HG02763 (cell line): ENCODE measurements at regions not wholly inside any gene's neighbourhood (a gene's known extent, or its start where the extent isn't known, plus 50 kb on each side); places are given as distances from the start of the nearest gene placed in this dataset.
"Not testable (repeated sequence)": the region's sequence is repeated elsewhere in the genome, so short reads cannot be mapped to it uniquely, and the experiment has no call there.

Experiments used
- ATAC-seq: cut with Tn5 transposase; IDR thresholded peaks from one replicate; pipeline ENCODE4 v1.9.1; 2021; ENCODE audit warnings: mild to moderate bottlenecking, moderate library complexity; ENCODE audit not compliant: unreplicated experiment

DNA sequence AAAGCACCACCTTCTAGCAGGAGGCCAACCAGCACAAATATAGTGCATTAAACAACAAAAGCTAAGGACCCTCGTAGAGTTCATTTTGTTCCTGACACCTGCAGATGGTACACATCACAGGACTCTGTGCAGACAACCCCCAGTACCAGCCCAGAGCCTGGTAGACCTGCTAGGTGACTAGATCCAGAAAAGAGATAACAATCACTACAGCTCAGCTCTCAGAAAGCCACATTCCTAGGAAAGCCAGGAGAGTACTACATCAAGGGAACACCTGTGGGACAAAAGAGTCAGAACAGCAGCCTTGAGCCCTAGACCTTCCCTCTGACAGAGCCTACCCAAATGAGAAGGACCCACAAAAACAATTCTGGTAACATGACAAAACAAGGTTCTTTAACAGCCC is 344.7 kb upstream of the PTBP2 start:
- ATAC-seq: no peak

DNA sequence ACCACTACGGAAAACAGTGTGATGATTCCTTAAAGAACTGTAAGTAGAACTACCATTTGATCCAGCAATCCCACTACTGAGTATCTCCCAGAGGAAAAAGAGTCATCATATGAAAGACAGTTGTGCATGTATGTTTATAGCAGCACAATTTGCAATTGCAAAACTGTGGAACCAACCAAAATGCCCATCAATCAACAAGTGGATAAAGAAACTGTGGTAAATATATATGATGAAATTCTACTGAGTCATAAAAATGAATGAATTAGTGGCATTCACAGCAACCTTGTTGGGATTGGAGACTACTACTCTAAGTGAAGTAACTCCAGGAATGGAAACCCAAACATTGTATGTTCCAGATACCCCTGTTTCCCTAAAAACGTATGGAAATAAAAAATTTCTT is 337.0 kb upstream of the PTBP2 start:
- ATAC-seq: no peak

DNA sequence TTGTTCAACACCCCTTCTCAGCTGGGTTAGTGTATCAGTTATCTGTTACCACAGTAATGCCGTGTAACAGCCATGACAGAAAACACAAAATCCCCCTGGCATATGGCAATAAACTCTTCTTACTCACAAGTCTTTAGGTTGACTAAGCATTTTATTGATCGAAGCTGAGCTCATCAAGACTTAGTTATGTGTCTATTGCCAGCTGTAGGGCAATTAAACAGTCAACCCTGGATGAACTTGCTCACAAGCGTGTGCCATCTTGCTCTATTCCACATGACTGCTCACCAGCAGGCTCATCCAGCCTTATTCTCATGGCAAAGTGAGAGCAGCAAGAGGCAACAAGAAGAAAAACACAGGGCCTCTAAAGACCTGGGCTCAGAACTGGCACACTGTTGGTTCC is 333.8 kb upstream of the PTBP2 start:
- no peak for ATAC-seq

DNA sequence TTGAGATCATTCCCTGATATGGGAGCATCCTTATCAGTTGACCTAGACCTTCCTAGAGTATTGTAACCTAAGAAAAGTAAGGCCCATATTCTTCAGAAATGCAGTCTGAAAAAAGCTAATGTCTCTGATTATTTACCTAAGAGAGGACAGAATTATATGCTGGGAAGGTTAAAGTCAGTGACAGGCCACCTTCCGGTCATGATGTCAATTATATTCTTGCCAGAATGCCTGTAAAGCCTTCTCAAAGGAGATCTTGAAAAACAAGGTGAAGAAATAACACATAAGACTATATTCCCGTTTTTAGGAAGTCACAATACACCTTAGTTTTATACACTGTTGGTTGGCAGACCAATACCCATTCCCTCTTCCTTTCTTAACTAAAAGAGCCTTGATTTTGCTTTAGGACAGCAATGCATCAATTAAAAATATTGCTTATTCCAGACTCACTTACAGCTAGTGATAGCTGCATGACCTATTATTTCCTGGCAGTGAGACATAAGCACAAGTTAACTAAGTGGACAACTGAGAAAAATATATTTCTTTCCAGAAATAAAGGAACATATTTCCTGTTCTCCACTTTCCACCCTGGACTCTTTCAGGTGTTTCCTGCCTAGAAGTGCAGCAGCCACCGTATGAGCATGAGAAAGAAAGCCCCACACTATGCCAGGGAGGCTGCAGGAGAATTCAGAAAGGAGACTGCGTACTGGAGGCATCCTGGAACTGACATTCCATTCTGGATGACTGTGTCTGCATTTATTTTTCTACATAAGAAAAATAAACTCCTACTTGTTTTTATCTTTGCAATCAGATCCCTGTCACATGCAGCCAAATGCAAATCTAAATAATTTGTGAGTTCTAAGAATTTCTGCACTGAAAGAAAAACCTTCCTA is 332.9 kb upstream of the PTBP2 start:
- no peak for ATAC-seq

DNA sequence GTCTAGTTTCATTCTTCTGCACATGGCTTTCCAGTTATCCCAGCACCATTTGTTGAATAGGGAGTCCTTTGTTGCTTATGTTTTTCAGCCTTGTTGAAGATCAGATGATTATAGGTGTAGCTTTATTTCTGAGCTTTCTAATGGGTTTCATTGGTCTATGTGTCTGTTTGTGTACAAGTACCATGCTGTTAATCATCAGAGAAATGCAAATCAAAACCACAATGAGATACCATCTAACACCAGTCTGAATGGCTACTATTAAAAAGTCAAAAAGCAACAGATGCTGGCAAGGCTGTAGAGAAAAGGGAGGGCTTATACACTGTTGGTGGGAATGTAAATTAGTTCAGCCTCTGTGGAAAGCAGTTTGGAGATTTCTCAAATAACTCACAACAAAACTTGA is 321.5 kb upstream of the PTBP2 start:
- ATAC-seq: no peak

DNA sequence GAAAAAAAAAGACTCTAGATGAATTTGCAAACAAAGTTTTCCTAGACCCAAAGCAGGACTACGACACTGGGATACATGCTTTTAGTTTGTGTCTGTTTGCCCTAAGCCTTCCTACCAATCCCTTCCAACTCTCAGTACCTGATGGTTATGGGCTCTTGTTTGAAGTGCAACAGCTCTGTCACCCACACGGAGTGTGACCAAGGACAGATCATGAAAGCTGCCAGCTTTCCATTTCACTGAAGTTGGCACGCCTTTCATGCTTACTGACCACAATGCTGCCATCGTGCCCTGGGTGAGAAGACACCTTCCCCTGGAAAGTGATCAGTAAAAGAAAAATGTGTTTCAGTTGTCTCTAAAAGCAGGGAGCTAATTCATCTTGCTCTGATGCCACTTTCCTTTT is 312.5 kb upstream of the PTBP2 start:
- ATAC-seq: no peak

DNA sequence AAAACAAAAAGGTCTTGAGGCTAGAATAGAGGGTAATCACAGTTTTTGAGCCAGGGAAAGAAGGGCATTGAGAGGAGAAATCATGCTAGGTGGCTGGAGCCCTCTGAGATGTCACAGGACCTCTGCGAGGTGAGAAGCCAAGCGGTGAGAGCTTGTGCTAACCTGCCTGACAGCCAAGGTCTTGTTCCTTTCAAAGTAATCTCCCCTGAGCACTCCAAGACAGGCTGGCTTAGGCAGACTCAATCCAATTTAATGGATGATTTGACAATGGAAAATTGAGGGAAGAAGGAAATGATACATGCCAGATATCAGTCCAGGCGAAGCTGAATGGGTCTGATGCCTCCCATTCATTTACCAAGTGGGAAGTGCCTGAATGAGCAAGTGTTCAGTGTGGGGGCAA is 311.9 kb upstream of the PTBP2 start:
- ATAC-seq: no peak

DNA sequence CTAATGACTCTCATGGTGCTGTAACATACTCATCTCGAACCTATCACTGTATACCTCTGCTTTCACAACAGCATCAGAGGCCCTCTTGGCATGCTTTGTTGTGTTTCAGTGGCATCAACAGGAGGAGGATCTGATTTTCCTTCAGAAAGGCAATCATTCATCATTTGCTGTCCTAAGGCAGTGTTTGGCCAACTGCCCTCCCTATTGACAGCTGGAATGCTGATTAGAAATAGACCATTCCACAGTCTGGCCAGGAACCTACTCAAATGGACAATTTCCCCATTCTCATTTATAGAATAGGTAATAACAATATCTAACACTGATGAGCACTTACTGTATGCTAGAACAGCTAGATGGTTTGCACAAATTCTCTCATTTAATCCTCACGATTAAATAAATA is 310.6 kb upstream of the PTBP2 start:
- no peak for ATAC-seq

DNA sequence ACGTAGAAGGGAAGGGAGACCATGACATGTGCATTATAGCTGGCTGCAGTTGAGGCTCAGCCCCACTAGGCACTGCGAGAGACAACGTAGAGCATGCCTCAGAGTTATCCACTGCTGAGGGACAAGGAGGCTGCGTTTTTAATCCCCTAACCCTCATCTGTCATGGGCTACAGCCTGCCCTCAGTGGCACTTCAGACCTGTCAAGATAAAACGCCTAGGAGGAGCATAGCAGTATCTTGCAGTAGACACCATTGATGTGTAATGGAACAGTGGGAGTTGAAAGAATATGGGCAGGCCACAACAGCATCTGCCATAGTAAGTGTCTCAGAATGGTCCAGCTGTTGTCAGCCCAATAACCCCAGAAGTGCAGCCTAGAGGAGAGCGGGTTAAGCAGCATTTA is 307.0 kb upstream of the PTBP2 start:
- ATAC-seq: no peak

DNA sequence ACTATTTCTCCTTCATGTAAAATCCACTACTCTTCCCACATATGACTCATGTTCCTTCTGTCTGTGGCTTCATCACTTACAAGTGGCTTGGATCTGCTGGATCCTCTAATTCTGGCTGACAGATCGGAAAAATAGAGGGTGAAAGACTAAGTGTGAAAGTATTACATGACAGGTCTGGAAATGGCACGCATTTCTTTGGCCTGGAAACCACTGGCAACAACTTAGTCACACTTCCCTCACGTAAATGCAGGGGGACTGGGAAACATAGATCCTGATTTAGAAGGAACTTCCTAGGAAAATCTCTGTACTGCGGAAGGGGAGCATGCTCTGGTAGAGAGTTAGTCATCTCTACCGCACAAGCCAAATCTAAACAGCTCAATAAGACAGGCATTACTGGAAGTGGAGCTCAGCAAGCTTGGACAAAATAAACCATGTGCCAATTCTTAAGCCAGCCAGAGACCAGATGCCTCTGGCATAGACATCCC is 305.4 kb upstream of the PTBP2 start:
- ATAC-seq: no peak

DNA sequence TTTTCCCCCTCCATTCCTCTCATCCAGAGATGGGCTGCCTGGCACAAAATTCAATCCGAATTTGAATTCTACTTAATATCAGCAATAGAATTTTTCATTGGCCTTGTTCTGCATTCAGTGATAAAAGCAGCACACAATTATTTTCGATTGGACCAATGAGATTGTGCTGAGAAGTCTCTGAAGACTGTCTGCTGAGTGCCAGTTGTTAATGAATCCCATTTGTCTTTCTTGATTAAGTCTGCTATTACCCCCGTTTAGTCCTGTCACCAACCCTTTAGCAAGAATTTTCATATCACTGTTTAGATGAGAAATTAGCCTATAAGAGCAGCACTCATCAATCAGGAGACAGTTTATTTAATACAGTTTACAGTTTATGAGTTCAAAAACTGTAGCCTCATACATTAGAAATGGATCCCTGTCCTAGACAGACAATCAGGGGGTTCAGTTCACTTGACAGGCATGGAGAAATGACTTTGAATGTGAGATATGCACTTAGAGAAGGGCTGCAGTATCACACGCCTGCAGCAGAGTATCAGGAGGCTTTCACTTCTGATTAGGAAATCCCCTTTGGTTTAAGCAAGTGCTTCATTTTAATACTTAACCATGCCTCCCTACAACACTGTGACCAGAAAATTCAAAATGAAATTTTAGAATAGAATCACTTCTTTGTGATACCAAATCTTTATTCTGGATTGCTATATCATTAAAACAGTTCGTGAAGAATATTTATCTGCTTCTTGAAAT is 304.7 kb upstream of the PTBP2 start:
- ATAC-seq: peak; percentile 94

DNA sequence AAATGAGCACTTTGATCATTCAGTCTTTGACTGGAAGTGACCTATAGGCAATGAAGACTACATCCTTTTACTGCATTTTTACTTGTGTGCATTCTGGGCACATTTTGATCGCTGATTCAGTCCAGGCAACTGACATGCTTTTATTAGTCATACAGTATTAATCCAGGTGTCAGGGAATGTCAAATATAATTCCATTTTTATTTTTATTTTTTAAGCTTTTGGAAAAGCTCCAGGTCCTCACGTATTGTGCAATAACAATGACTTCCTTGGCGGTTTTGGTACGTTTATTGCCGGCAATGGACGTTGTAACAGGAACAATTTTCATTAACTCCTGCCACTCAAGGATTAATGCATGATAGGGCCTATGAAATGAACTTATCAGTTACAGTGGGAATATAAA is 302.6 kb upstream of the PTBP2 start:
- ATAC-seq: no peak

DNA sequence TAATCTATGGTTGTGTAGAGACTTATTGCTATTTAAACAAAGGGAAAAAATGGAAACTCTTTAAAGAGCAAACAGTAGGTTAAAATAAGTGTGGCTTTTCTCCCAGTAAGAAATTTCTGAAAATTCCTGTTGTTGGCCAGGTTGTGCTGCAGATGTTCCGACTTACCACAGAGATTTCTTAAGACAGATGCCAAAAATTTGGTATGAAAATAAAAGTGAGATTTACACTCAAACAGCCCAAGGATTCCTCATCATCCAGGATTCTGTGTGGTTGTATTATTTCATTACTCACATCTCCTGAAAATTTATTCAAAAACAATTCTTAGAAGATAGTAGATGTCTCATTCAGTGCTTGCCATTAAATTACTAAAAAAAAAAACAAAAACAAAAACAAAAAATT is 296.7 kb upstream of the PTBP2 start:
- ATAC-seq: no peak

DNA sequence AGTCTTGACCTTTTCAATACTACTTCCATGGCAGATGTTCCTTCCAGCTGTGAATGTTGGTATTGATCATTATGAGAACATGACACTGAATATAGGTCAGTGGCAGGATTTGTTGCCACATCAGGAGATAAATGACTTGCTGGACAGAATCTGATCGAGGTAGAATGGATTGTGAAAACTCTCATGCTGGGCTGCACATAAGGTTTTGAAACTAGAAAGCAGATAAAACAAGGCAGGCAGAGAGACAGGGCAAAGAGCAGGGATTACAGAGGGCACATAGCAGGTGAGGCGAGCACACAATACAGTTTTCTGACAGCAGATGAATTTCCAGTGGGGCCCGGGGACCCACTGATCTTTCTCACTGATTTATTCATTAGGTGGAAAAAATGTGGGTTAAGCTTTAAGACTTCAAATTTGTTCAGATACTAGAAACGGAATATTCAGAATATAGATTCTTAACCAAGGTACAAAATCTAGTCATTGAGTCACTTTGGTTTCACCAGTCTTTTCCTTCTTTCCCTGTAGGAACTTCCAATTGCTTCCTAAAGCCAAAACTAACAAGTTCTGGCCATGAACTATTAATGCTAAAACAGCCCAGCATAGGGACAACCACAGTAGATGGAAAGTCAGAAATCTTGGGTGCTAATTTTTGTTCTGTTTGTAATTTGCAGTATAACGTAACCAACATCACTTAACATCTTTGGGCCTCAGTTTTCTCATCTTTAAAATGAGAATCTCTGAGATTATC is 296.0 kb upstream of the PTBP2 start:
- no peak for ATAC-seq

DNA sequence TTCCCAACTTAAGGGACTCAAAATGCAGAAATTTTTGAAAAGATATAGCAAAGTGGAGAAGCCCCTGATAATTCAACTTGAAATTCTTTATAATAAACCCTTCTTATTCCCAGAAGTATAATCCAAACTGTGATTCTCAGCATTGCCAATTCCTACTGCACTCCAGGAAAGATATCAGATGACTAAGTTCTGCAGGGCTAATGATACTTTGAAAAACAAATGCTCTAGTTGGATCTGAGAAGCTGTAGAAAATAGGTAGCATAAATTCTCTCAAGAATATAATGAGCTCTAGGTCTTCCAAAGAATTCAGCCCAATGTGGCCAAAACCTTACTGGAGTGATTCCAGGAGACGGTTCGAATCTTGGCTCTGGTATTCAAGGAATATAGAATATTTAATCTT is 294.0 kb upstream of the PTBP2 start:
- ATAC-seq: no peak

DNA sequence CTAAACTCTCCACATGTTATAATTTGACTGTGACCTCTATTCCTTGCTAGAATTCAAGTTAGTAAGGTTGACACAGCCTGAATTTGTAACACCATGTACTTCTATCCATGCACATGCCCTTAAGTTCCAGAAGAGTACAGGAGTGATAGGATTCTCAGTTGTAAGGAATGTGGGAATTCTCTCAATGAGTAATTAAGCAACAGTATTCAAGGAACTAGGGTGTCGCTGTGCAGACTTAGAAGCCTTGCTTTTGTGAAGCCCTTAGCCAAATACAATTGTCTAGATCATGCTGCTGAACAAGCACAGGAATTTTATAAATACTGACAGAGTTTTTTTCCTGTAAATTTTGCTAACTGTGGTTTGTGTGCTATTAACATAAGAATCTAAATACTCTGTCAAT is 276.3 kb upstream of the PTBP2 start:
- ATAC-seq: no peak

DNA sequence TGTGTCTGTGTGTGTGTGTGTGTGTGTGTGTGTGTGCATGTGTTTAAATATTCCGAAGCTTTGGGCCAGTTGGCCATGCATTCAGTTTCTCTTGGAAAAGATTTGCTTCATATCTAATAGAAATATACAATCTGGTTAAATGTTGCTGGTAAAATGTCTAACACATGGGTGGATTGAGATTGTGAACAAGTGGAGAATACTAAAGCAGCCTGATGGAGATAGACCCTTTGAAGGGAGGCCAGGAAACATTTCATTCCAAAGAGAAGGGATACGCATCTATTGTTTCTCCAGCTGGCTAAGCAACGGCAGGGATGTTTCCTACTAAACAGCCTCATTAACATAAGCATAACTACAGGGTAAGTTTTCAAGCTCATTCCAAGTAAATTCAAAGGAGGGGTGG is 257.5 kb upstream of the PTBP2 start:
- ATAC-seq: no peak

DNA sequence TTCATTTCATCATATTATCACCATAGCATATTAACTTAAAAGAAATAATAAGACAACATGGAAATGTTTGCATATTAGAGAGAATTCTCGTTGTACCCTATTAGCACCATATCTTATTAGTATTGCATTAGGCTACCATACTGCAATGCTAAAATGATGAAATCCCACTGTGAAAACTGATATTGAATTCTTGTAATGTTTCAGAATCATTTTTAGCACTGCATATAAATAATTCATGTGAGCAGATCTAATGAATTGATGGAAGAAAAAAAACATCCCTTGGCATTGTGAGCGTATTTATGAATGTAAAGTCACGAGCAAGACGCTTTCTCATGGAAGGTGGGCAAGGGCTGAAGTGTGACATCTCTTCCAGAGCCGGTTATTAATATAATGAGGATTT is 257.1 kb upstream of the PTBP2 start:
- no peak for ATAC-seq

DNA sequence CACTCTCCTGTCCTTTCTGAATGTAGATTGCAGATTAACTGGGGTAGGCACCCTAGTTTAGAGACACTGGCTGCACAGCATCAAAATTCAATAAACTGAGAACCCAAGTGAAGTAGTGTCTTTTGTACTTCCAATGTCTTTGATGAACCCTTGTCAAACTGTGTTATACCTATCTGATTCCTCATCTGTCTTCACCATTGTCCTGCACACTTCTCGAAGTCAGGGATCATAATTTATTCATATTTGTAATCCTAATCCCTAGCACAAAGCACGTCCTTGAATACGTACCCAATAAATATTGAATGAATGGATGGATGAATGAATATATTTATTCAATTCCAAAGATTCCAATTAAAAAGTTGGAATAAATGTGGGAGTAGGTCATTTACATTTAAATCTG is 256.6 kb upstream of the PTBP2 start:
- no peak for ATAC-seq

DNA sequence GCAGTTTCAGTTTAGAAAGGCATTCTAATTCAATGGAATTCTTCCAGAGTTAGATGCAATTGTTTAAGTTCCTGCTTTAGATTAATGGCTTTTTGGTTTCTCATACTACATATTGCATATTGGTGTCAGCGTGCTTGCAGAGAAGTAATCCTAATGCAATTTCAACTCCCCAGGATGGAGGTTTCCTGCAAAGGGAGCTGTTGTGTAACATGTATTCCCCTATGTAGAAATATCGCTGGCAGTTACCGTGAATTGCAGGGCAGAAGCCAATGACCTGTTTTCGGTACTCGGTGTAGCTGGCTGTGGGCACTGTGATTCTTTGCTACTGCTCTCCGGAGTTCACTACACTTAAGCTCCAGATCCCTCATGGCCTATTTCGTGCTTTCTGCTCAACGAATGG is 256.1 kb upstream of the PTBP2 start:
- no peak for ATAC-seq

DNA sequence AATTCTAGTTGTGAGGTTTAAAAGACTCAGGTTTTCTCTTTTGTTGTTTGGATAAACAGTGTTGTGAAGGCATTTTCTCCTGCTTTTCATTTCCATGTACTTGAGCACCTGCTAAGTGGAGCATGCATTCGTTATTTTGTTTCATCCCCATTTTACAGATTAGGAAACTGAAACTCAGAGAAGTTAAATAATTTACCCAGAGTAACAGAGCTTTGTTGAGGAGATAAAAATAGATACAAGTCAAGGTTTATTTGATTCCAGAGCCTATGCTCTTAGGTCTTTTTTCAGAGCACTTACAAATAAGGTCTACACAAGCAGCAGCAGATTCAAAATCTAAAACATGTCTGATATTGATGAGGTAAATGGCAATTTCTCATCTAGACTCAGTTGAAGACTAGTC is 254.7 kb upstream of the PTBP2 start:
- ATAC-seq: no peak

DNA sequence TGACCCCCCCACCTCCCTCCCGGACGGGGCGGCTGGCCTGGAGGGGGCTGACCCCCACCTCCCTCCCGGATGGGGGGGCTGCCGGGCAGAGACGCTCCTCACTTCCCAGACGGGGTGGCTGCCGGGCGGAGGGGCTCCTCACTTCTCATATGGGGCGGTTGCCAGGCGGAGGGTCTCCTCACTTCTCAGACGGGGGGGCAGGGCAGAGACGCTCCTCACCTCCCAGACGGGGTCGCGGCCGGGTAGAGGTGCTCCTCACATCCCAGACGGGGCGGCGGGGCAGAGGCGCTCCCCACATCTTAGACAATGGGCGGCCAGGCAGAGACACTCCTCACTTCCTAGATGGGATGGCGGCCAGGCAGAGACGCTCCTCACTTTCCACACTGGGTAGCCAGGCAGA is 251.9 kb upstream of the PTBP2 start:
- ATAC-seq: not testable (repeated sequence)
